A549 (cell line): ENCODE measurements at regions not wholly inside any gene's neighbourhood (a gene's known extent, or its start where the extent isn't known, plus 50 kb on each side); places are given as distances from the start of the nearest gene placed in this dataset.

Source experiments
- ATAC-seq, 2 experiments: fragments of 200-7000 bp in 1 of 2; fragments of >200 bp in 1 of 2; cut with Nextera tagmentation in 1 of 2; cut with Tn5 transposase in 1 of 2; 3 replicates each; pipeline versions ENCODE4 v1.8.0 to v1.9.1; 2018 to 2020; ENCODE audit warnings: mild to moderate bottlenecking in 1 of 2, moderate library complexity in 1 of 2
- CTCF ChIA-PET: fragments of 300-600 bp; sonication (Branson Sonifier 250); formaldehyde crosslinking; extraction: SDS; loops from one replicate; lab custom pipeline; 2021; ENCODE audit warnings: antibody characterized with exemption, inconsistent platforms; lab: Yijun Ruan, JAX
- POLR2A ChIA-PET: fragments of 350-600 bp; formaldehyde crosslinking; extraction: SDS; loops from one replicate; lab custom pipeline; 2021; ENCODE audit warnings: antibody characterized with exemption, inconsistent platforms; lab: Yijun Ruan, JAX
- DNase-seq, 2 experiments: peaks; one replicate each; pipeline versions ENCODE4 v3.0.0 to v3.0.0-alpha.2; 2011 to 2016; ENCODE audit warnings: low read depth in 1 of 2, low spot score in 1 of 2
- FAIRE-seq: peaks from 2 replicates; lab custom pipeline; 2011; peaks lifted over from hg19 to GRCh38; lab: Jason Lieb, UNC
- H3K27ac ChIP-seq, 2 experiments: fragments of >200 bp; sonication (Bioruptor Twin); formaldehyde crosslinking; 3 replicates each; pipeline ENCODE4 v1.5.1; 2016 to 2017
- H3K4me1 ChIP-seq: fragments of >200 bp; sonication (Bioruptor Twin); formaldehyde crosslinking; 3 replicates; pipeline ENCODE4 v1.6.1; 2016
- H3K4me2 ChIP-seq: fragments of >200 bp; sonication (Bioruptor Twin); formaldehyde crosslinking; 3 replicates; pipeline ENCODE4 v1.6.1; 2016
- H3K4me3 ChIP-seq: fragments of >200 bp; sonication (Bioruptor Twin); formaldehyde crosslinking; 3 replicates; pipeline ENCODE4 v1.5.1; 2016
- H3K9me3 ChIP-seq: fragments of >200 bp; sonication (Bioruptor Twin); formaldehyde crosslinking; 3 replicates; pipeline ENCODE4 v1.6.1; 2016
- CHD2 ChIP-seq: fragments of 150-350 bp; IDR thresholded peaks from 2 replicates; pipeline ENCODE4 v1.6.1; 2014; ENCODE audit warnings: low read length; ENCODE audit not compliant: partially characterized antibody
- CHD4 ChIP-seq: fragments of 200-600 bp; sonication (generic); IDR thresholded peaks from 2 replicates; pipeline ENCODE4 v1.6.1; 2016; ENCODE audit warnings: antibody characterized with exemption, mild to moderate bottlenecking, borderline replicate concordance
- EHMT2 ChIP-seq: fragments of 200-600 bp; sonication (generic); IDR thresholded peaks from 2 replicates; pipeline ENCODE4 v1.6.1; 2016; ENCODE audit warnings: antibody characterized with exemption, low read depth, mild to moderate bottlenecking, moderate library complexity
- ESRRA ChIP-seq: fragments of 150-350 bp; IDR thresholded peaks from 2 replicates; pipeline ENCODE4 v1.6.1; 2014; ENCODE audit warnings: mild to moderate bottlenecking, low read length, borderline replicate concordance
- FOSB ChIP-seq: fragments of 250-450 bp; sonication (Bioruptor Pico); IDR thresholded peaks from 2 replicates; pipeline ENCODE4 v1.5.0; 2020; ENCODE audit warnings: mild to moderate bottlenecking, moderate library complexity
- HEYL ChIP-seq: fragments of 250-450 bp; sonication (Bioruptor Pico); IDR thresholded peaks from 2 replicates; pipeline ENCODE4 v1.8.0; 2021; ENCODE audit warnings: mild to moderate bottlenecking, moderate library complexity
- KDM5A ChIP-seq: fragments of 200-600 bp; sonication (generic); IDR thresholded peaks from 2 replicates; pipeline ENCODE4 v1.6.1; 2016; ENCODE audit warnings: antibody characterized with exemption, mild to moderate bottlenecking
- MAFK ChIP-seq: fragments of 450-650 bp; IDR thresholded peaks from 2 replicates; pipeline ENCODE4 v1.6.1; 2014; ENCODE audit not compliant: partially characterized antibody
- NPAS2 ChIP-seq: fragments of 250-450 bp; sonication (Bioruptor Pico); IDR thresholded peaks from 2 replicates; pipeline ENCODE4 v1.8.0; 2022; ENCODE audit warnings: mild to moderate bottlenecking, moderate library complexity, borderline replicate concordance
- PHF8 ChIP-seq: fragments of 200-600 bp; sonication (generic); IDR thresholded peaks from 2 replicates; pipeline ENCODE4 v1.6.1; 2016; ENCODE audit warnings: low read depth, mild to moderate bottlenecking, antibody characterized with exemption, moderate library complexity, borderline replicate concordance
- RARB ChIP-seq: fragments of 250-450 bp; sonication (Bioruptor Pico); IDR thresholded peaks from 2 replicates; pipeline ENCODE4 v1.8.0; 2021; ENCODE audit warnings: mild to moderate bottlenecking, moderate library complexity
- WGBS: methylation state at CpG from one replicate; pipeline ENCODE4 v1.1.6; 2017; ENCODE audit errors: missing lambda C conversion rate; 5-methylcytosine and 5-hydroxymethylcytosine counted together
- TF ChIP-seq, protein P1 (sequence below): fragments of 200-600 bp; sonication (generic); IDR thresholded peaks from 2 replicates; pipeline ENCODE4 v1.6.1; 2016; ENCODE audit warnings: antibody characterized with exemption, mild to moderate bottlenecking, moderate library complexity
- TF ChIP-seq, protein P2 (sequence below): fragments of >200 bp; sonication (Bioruptor Twin); formaldehyde crosslinking; IDR thresholded peaks from 2 replicates; pipeline ENCODE4 v1.6.1; 2016
- TF ChIP-seq, protein P3 (sequence below): fragments of 250-450 bp; sonication (Bioruptor Pico); IDR thresholded peaks from 2 replicates; pipeline ENCODE4 v1.5.0; 2020; ENCODE audit warnings: low read depth, mild to moderate bottlenecking, moderate library complexity
- TF ChIP-seq, protein P4 (sequence below): fragments of >200 bp; sonication (Bioruptor Twin); formaldehyde crosslinking; IDR thresholded peaks from 3 replicates; pipeline ENCODE4 v1.6.1; 2016
- TF ChIP-seq, protein P5 (sequence below): fragments of 150-350 bp; IDR thresholded peaks from 2 replicates; pipeline ENCODE4 v1.6.1; 2014; ENCODE audit warnings: low read depth, mild to moderate bottlenecking, low read length
- TF ChIP-seq, protein P6 (sequence below): IDR thresholded peaks from 2 replicates; pipeline ENCODE4 v1.6.1; 2012; ENCODE audit warnings: low read depth, borderline replicate concordance

DNA sequence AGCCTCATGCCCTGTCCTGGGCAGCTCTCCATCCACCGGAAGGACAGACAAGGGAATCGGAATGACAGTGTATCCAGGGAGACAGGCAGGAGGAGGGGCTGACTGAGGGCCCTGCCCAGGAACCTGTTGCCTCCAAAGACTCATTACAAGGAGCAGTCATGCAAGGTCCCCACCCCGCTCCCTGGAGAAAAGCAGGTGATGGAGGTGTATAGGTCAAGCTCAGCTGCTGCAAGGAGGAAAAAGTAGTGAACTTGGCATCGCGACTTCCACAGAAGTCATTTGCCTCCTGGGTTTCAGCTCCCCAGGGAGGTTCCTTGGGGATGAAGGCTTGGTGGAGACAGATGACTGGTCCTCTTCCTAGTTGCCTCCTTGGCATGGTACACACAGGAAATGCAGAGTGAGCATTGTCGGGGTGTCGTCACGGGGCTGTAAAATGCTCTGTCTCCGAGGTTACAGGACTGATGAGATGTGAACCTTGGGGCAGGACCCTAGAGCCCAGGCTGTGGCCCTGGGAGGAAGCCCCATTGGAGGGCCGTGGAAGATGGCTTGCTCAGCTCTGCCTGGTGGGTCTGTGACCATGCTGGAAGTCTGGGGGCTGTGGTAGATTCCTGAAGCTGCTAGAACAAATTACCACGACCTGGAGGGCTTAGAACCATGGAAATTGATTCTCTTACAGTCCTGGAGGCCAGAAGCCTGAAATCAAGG is 219.6 kb upstream of the C1orf174 start (continued):
- TF ChIP-seq, protein P1, sequence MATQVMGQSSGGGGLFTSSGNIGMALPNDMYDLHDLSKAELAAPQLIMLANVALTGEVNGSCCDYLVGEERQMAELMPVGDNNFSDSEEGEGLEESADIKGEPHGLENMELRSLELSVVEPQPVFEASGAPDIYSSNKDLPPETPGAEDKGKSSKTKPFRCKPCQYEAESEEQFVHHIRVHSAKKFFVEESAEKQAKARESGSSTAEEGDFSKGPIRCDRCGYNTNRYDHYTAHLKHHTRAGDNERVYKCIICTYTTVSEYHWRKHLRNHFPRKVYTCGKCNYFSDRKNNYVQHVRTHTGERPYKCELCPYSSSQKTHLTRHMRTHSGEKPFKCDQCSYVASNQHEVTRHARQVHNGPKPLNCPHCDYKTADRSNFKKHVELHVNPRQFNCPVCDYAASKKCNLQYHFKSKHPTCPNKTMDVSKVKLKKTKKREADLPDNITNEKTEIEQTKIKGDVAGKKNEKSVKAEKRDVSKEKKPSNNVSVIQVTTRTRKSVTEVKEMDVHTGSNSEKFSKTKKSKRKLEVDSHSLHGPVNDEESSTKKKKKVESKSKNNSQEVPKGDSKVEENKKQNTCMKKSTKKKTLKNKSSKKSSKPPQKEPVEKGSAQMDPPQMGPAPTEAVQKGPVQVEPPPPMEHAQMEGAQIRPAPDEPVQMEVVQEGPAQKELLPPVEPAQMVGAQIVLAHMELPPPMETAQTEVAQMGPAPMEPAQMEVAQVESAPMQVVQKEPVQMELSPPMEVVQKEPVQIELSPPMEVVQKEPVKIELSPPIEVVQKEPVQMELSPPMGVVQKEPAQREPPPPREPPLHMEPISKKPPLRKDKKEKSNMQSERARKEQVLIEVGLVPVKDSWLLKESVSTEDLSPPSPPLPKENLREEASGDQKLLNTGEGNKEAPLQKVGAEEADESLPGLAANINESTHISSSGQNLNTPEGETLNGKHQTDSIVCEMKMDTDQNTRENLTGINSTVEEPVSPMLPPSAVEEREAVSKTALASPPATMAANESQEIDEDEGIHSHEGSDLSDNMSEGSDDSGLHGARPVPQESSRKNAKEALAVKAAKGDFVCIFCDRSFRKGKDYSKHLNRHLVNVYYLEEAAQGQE: no peak
- TF ChIP-seq, protein P2, sequence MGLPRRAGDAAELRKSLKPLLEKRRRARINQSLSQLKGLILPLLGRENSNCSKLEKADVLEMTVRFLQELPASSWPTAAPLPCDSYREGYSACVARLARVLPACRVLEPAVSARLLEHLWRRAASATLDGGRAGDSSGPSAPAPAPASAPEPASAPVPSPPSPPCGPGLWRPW: no peak
- TF ChIP-seq PHF8: no peak

DNA sequence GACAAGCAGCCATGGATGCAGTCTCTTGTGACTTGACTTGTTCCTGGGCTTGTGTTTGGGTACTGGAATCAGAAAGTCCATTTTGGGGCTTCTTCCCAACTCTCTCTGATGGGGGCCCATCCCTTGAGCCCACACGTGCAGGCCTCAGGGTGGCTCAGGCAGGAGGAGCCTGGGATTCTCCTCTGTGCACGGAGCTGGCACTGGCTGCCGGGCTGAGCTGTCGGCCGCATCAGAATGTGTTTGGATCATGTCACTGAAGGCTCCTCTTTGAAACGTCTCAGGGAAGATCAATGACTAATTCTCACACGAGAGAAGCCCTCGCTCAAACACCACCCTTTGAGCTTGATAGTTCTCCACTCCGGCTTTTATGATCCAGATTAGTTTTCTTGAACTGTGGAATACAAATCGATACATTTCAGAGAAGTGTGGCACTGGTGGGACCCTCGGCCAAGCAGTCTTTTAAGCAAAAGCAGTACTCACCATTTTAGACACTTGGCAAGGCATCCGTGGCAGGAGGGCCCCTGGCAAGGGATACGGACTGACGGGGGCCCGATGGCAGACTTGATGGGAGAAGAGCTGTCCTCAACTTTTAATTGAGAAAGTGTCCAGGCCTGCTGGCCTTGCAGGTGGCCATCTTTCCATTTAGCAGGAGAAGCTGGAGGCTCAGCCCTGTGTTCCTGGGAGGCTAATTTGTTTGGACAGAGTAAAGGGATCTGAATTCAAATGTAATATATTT is 220.7 kb upstream of the C1orf174 start:
- TF ChIP-seq NPAS2 (CRISPR knock-in tag): no peak
- TF ChIP-seq, protein P3, sequence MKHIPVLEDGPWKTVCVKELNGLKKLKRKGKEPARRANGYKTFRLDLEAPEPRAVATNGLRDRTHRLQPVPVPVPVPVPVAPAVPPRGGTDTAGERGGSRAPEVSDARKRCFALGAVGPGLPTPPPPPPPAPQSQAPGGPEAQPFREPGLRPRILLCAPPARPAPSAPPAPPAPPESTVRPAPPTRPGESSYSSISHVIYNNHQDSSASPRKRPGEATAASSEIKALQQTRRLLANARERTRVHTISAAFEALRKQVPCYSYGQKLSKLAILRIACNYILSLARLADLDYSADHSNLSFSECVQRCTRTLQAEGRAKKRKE (CRISPR knock-in tag): no peak
- no peak for TF ChIP-seq CHD2
- no peak for TF ChIP-seq HEYL (CRISPR knock-in tag)
- TF ChIP-seq FOSB (CRISPR knock-in tag): no peak
- Histone ChIP-seq H3K4me2 (no peak overlapping the region), H3K27ac (no peak overlapping the region), H3K4me3 (no peak overlapping the region), H3K9me3 (no peaks in the 10 kb centered on the region), H3K4me1 (no peaks in the 10 kb centered on the region)
- 22% methylated on average over 10 of the region's 15 CpGs for WGBS
- no peak for DNase-seq
- ATAC-seq: no peak
- ChIA-PET CTCF (interaction anchor here (1.5 kb wide), 1 partner anchor 12 kb away, joined by 3 read pairs; no protein-coding TSS in a partner anchor), POLR2A (no interaction called here)
- no peak for FAIRE-seq

DNA sequence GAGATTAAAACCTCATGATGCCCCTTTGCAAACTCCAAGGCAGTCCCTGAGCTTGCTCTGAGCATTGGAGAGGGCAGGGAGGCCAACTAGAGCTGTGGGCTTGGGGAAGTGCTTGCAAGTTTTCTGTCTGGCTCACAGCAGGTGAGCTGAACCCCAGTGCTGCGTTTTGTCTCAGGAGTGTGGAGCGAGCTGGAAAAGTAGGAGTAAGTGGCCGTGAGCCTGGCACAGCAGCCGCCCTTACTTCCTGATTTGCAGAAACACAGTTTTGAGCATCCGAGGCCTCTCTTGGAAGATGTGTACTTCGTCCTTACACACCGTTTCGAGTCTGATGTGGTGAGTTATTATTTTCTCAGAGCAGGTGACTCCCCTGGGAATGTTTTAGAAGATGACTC is 221.2 kb upstream of the C1orf174 start:
- 4% methylated on average over 8 of the region's 8 CpGs for WGBS
- CTCF ChIA-PET: interaction anchor here (1.5 kb wide), 1 partner anchor 12 kb away, joined by 3 read pairs; no protein-coding TSS in a partner anchor

More for the DNA sequence above, 221.2 kb upstream of the C1orf174 start:
- Histone ChIP-seq H3K4me1 (no peaks in the 10 kb centered on the region), H3K4me2 (no peak overlapping the region), H3K4me3 (no peak overlapping the region), H3K27ac (no peak overlapping the region), H3K9me3 (no peaks in the 10 kb centered on the region)
- POLR2A ChIA-PET: no interaction called here
- DNase-seq (no peak), FAIRE-seq (no peak), ATAC-seq (no peak)
- TF ChIP-seq RARB (no peak), KDM5A (no peak), ESRRA (no peak), EHMT2 (no peak), PHF8 (no peak), MAFK (no peak), NPAS2 (CRISPR knock-in tag) (no peak), CHD4 (no peak)
- TF ChIP-seq, protein P4, sequence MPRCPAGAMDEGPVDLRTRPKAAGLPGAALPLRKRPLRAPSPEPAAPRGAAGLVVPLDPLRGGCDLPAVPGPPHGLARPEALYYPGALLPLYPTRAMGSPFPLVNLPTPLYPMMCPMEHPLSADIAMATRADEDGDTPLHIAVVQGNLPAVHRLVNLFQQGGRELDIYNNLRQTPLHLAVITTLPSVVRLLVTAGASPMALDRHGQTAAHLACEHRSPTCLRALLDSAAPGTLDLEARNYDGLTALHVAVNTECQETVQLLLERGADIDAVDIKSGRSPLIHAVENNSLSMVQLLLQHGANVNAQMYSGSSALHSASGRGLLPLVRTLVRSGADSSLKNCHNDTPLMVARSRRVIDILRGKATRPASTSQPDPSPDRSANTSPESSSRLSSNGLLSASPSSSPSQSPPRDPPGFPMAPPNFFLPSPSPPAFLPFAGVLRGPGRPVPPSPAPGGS: no peak
- TF ChIP-seq, protein P5, sequence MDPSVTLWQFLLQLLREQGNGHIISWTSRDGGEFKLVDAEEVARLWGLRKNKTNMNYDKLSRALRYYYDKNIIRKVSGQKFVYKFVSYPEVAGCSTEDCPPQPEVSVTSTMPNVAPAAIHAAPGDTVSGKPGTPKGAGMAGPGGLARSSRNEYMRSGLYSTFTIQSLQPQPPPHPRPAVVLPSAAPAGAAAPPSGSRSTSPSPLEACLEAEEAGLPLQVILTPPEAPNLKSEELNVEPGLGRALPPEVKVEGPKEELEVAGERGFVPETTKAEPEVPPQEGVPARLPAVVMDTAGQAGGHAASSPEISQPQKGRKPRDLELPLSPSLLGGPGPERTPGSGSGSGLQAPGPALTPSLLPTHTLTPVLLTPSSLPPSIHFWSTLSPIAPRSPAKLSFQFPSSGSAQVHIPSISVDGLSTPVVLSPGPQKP: no peak
- TF ChIP-seq, protein P6, sequence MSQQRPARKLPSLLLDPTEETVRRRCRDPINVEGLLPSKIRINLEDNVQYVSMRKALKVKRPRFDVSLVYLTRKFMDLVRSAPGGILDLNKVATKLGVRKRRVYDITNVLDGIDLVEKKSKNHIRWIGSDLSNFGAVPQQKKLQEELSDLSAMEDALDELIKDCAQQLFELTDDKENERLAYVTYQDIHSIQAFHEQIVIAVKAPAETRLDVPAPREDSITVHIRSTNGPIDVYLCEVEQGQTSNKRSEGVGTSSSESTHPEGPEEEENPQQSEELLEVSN: no peak
